ENCODE measurements at regions not wholly inside any gene's neighbourhood (a gene's known extent, or its start where the extent isn't known, plus 50 kb on each side); places are given as distances from the start of the nearest gene placed in this dataset.
"Not testable (repeated sequence)": the region's sequence is repeated elsewhere in the genome, so short reads cannot be mapped to it uniquely, and the experiment has no call there.

DNA sequence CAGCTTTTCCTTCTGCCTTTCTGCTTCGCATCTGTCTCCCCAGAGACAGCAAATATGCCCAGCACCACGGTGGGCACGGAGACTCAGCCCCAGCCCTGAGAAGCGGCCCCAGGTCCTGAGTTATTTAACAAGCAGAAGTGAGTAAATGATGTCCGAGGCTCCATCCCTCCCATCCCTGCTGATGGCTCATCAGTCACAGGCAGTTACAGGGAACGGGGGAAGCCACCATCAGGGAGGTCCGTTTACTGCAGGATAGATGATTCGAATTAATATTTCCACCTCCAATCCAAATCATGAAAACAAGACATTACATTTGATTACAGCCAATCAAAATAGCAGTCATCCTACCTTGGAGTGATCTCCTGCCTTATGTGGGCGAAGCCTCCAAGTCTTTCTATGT, 358.7 kb downstream of the ADGRD1 start:
- TF ChIP-seq POLR2A (IDR thresholded peaks at IDR 0.05) = not testable (repeated sequence)
- TF ChIP-seq, protein P1, sequence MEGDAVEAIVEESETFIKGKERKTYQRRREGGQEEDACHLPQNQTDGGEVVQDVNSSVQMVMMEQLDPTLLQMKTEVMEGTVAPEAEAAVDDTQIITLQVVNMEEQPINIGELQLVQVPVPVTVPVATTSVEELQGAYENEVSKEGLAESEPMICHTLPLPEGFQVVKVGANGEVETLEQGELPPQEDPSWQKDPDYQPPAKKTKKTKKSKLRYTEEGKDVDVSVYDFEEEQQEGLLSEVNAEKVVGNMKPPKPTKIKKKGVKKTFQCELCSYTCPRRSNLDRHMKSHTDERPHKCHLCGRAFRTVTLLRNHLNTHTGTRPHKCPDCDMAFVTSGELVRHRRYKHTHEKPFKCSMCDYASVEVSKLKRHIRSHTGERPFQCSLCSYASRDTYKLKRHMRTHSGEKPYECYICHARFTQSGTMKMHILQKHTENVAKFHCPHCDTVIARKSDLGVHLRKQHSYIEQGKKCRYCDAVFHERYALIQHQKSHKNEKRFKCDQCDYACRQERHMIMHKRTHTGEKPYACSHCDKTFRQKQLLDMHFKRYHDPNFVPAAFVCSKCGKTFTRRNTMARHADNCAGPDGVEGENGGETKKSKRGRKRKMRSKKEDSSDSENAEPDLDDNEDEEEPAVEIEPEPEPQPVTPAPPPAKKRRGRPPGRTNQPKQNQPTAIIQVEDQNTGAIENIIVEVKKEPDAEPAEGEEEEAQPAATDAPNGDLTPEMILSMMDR (IDR thresholded peaks at IDR 0.05) = not testable (repeated sequence)
